ENCODE measurements at regions not wholly inside any gene's neighbourhood (a gene's known extent, or its start where the extent isn't known, plus 50 kb on each side); places are given as distances from the start of the nearest gene placed in this dataset.

- Mint-ChIP-seq H3K36me3 (no peaks in the 10 kb centered on the region), H3K4me3 (no peak overlapping the region), H3K4me1 (peaks cover 29% of the 10 kb centered on the region), H3K9me3 (peaks cover 11% of the 10 kb centered on the region), H3K27me3 (ENCODE audit: low read depth) (no peaks in the 10 kb centered on the region), H3K27ac (no peak overlapping the region)
- no peak for DNase-seq (ENCODE audit: low spot score)
- TF ChIP-seq E2F1 (CRISPR knock-in tag; IDR thresholded peaks at IDR 0.05): no peak
- TF ChIP-seq NR1H2 (CRISPR knock-in tag; IDR thresholded peaks at IDR 0.05): no peak
- TF ChIP-seq ZNF317 (CRISPR knock-in tag; IDR thresholded peaks at IDR 0.05; ENCODE audit: borderline replicate concordance, low read depth): no peak
- no peak for TF ChIP-seq NFATC4 (CRISPR knock-in tag; IDR thresholded peaks at IDR 0.05)
- TF ChIP-seq, protein P1, sequence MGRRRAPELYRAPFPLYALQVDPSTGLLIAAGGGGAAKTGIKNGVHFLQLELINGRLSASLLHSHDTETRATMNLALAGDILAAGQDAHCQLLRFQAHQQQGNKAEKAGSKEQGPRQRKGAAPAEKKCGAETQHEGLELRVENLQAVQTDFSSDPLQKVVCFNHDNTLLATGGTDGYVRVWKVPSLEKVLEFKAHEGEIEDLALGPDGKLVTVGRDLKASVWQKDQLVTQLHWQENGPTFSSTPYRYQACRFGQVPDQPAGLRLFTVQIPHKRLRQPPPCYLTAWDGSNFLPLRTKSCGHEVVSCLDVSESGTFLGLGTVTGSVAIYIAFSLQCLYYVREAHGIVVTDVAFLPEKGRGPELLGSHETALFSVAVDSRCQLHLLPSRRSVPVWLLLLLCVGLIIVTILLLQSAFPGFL (CRISPR knock-in tag; IDR thresholded peaks at IDR 0.05; ENCODE audit: borderline replicate concordance): no peak
- TF ChIP-seq CREM (CRISPR knock-in tag; IDR thresholded peaks at IDR 0.05): no peak
- ChIA-PET POLR2A (no interaction called here), CTCF (interaction anchor here (0.7 kb wide), 1 partner anchor 301 kb away, joined by 3 read pairs; no protein-coding TSS in a partner anchor)
- ATAC-seq: no peak
These were observed 384.8 kb downstream of the MAT2B start for GRCh38 chr5:163890261-163890660.

GRCh38 chr5:163893281-163893680 is 387.9 kb downstream of the MAT2B start:
- TF ChIP-seq ZNF671 (CRISPR knock-in tag; IDR thresholded peaks at IDR 0.05) (no peak), ESRRA (CRISPR knock-in tag; IDR thresholded peaks at IDR 0.05; ENCODE audit: borderline replicate concordance) (no peak), SP1 (CRISPR knock-in tag; conservative IDR thresholded peaks at IDR 0.05) (no peak), E2F1 (CRISPR knock-in tag; IDR thresholded peaks at IDR 0.05) (no peak), CTCF (IDR thresholded peaks at IDR 0.05) (no peak), SMAD3 (CRISPR knock-in tag; IDR thresholded peaks at IDR 0.05; ENCODE audit: borderline replicate concordance) (no peak), ZSCAN18 (CRISPR knock-in tag; IDR thresholded peaks at IDR 0.05) (no peak), NFE2L1 (CRISPR knock-in tag; IDR thresholded peaks at IDR 0.05) (no peak), PRDM15 (CRISPR knock-in tag; IDR thresholded peaks at IDR 0.05) (no peak)
- TF ChIP-seq, protein P2, sequence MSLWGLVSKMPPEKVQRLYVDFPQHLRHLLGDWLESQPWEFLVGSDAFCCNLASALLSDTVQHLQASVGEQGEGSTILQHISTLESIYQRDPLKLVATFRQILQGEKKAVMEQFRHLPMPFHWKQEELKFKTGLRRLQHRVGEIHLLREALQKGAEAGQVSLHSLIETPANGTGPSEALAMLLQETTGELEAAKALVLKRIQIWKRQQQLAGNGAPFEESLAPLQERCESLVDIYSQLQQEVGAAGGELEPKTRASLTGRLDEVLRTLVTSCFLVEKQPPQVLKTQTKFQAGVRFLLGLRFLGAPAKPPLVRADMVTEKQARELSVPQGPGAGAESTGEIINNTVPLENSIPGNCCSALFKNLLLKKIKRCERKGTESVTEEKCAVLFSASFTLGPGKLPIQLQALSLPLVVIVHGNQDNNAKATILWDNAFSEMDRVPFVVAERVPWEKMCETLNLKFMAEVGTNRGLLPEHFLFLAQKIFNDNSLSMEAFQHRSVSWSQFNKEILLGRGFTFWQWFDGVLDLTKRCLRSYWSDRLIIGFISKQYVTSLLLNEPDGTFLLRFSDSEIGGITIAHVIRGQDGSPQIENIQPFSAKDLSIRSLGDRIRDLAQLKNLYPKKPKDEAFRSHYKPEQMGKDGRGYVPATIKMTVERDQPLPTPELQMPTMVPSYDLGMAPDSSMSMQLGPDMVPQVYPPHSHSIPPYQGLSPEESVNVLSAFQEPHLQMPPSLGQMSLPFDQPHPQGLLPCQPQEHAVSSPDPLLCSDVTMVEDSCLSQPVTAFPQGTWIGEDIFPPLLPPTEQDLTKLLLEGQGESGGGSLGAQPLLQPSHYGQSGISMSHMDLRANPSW (CRISPR knock-in tag; conservative IDR thresholded peaks at IDR 0.05; ENCODE audit: low read depth): no peak
- TF ChIP-seq, protein P3, sequence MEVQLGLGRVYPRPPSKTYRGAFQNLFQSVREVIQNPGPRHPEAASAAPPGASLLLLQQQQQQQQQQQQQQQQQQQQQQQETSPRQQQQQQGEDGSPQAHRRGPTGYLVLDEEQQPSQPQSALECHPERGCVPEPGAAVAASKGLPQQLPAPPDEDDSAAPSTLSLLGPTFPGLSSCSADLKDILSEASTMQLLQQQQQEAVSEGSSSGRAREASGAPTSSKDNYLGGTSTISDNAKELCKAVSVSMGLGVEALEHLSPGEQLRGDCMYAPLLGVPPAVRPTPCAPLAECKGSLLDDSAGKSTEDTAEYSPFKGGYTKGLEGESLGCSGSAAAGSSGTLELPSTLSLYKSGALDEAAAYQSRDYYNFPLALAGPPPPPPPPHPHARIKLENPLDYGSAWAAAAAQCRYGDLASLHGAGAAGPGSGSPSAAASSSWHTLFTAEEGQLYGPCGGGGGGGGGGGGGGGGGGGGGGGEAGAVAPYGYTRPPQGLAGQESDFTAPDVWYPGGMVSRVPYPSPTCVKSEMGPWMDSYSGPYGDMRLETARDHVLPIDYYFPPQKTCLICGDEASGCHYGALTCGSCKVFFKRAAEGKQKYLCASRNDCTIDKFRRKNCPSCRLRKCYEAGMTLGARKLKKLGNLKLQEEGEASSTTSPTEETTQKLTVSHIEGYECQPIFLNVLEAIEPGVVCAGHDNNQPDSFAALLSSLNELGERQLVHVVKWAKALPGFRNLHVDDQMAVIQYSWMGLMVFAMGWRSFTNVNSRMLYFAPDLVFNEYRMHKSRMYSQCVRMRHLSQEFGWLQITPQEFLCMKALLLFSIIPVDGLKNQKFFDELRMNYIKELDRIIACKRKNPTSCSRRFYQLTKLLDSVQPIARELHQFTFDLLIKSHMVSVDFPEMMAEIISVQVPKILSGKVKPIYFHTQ (CRISPR knock-in tag; IDR thresholded peaks at IDR 0.05): no peak
- TF ChIP-seq, protein P4, sequence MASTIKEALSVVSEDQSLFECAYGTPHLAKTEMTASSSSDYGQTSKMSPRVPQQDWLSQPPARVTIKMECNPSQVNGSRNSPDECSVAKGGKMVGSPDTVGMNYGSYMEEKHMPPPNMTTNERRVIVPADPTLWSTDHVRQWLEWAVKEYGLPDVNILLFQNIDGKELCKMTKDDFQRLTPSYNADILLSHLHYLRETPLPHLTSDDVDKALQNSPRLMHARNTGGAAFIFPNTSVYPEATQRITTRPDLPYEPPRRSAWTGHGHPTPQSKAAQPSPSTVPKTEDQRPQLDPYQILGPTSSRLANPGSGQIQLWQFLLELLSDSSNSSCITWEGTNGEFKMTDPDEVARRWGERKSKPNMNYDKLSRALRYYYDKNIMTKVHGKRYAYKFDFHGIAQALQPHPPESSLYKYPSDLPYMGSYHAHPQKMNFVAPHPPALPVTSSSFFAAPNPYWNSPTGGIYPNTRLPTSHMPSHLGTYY (CRISPR knock-in tag; IDR thresholded peaks at IDR 0.05): no peak
- Mint-ChIP-seq H3K27me3 (ENCODE audit: low read depth) (no peaks in the 10 kb centered on the region), H3K4me1 (peaks cover 31% of the 10 kb centered on the region), H3K4me3 (no peak overlapping the region), H3K27ac (peak overlapping the region; percentile 17; the same call in 1 of the 2 replicates), H3K36me3 (no peaks in the 10 kb centered on the region), H3K9me3 (peaks cover 11% of the 10 kb centered on the region)
- POLR2A ChIA-PET: no interaction called here
- DNase-seq (ENCODE audit: low spot score) (no peak), ATAC-seq (no peak; the same call in 1 of the 2 replicates)
- CTCF ChIA-PET: no interaction called here
